HG02763 (cell line): ENCODE measurements at regions not wholly inside any gene's neighbourhood (a gene's known extent, or its start where the extent isn't known, plus 50 kb on each side); places are given as distances from the start of the nearest gene placed in this dataset.
A peak's percentile ranks its signal among the peaks of the same experiment; 100 is the strongest.

Experiments used
- ATAC-seq: cut with Tn5 transposase; IDR thresholded peaks from one replicate; pipeline ENCODE4 v1.9.1; 2021; ENCODE audit warnings: mild to moderate bottlenecking, moderate library complexity; ENCODE audit not compliant: unreplicated experiment

- ATAC-seq: no peak
Measured at GRCh38 chr3:177524742-177525141, 327.5 kb upstream of the TBL1XR1 start.

GRCh38 chr3:177525414-177525813 is 328.1 kb upstream of the TBL1XR1 start:
- no peak for ATAC-seq

- no peak for ATAC-seq
Measured at GRCh38 chr3:177525987-177526712, 328.9 kb upstream of the TBL1XR1 start.

- no peak for ATAC-seq
Measured at GRCh38 chr3:177527182-177527581, 329.9 kb upstream of the TBL1XR1 start.

GRCh38 chr3:177528306-177529070 is 331.2 kb upstream of the TBL1XR1 start:
- ATAC-seq: no peak

- ATAC-seq: no peak
Measured at GRCh38 chr3:177529071-177529550, 331.8 kb upstream of the TBL1XR1 start.

GRCh38 chr3:177529716-177530335 is 332.5 kb upstream of the TBL1XR1 start:
- ATAC-seq: no peak

GRCh38 chr3:177530908-177531307 is 333.6 kb upstream of the TBL1XR1 start:
- ATAC-seq: no peak

- no peak for ATAC-seq
Measured at GRCh38 chr3:177536873-177537272, 339.6 kb upstream of the TBL1XR1 start.

GRCh38 chr3:177537612-177538011 is 340.3 kb upstream of the TBL1XR1 start:
- no peak for ATAC-seq

- ATAC-seq: no peak
Measured at GRCh38 chr3:177538048-177538749, 340.9 kb upstream of the TBL1XR1 start.

- peak; percentile 86 for ATAC-seq
Measured at GRCh38 chr3:177538750-177539730, 341.8 kb upstream of the TBL1XR1 start.

GRCh38 chr3:177541541-177541940 is 344.3 kb upstream of the TBL1XR1 start:
- ATAC-seq: no peak

GRCh38 chr3:177545964-177546363 is 348.7 kb upstream of the TBL1XR1 start:
- no peak for ATAC-seq

- no peak for ATAC-seq
Measured at GRCh38 chr3:177547711-177548350, 350.5 kb upstream of the TBL1XR1 start.

GRCh38 chr3:177550667-177551066 is 353.4 kb upstream of the TBL1XR1 start:
- no peak for ATAC-seq

GRCh38 chr3:177551431-177551836 is 354.2 kb upstream of the TBL1XR1 start:
- ATAC-seq: no peak

- ATAC-seq: no peak
Measured at GRCh38 chr3:177552051-177552450, 354.8 kb upstream of the TBL1XR1 start.

- no peak for ATAC-seq
Measured at GRCh38 chr3:177553012-177553411, 355.7 kb upstream of the TBL1XR1 start.
